DMS153 treated with DMSO at 0.1 percent for 48 hours (cell line): ENCODE measurements at regions not wholly inside any gene's neighbourhood (a gene's known extent, or its start where the extent isn't known, plus 50 kb on each side); places are given as distances from the start of the nearest gene placed in this dataset.

ENCODE experiments used
- DNase-seq: peaks from one replicate; lab custom pipeline; 2025; ENCODE audit not compliant: unreplicated experiment; lab: John Stamatoyannopoulos, UW

- no peak for DNase-seq
Observed at GRCh38 chr4:14284578-14284977, 657.1 kb upstream of the BOD1L1 start.

GRCh38 chr4:14289708-14290107 lies 662.2 kb upstream of the BOD1L1 start:
- no peak for DNase-seq

DNA sequence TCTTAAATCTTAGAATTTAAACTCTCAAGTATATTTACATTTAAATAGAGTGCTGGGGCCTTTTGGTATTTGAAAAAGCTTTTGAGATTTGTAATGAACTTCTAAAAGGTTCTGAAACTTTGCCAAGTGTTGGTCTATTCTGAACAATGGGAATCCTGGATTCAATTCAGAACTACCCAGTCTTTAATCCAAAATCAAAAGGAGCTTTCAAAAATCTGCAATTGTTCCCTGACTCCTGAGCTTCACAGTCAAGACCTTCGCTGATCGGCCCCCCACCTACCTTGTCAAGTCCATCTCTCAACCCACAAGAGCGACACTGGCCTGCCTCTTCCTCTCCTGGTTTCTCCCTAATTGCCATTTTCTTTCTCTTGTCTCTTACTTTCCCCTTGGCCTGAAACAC lies 666.1 kb upstream of the BOD1L1 start:
- no peak for DNase-seq

GRCh38 chr4:14294611-14295010 lies 667.1 kb upstream of the BOD1L1 start:
- DNase-seq: no peak

- DNase-seq: no peak
Observed at GRCh38 chr4:14299166-14299565, 671.6 kb upstream of the BOD1L1 start.

GRCh38 chr4:14302021-14302420 lies 674.5 kb upstream of the BOD1L1 start:
- DNase-seq: no peak

- no peak for DNase-seq
Observed at GRCh38 chr4:14303856-14304255, 676.3 kb upstream of the BOD1L1 start.

DNA sequence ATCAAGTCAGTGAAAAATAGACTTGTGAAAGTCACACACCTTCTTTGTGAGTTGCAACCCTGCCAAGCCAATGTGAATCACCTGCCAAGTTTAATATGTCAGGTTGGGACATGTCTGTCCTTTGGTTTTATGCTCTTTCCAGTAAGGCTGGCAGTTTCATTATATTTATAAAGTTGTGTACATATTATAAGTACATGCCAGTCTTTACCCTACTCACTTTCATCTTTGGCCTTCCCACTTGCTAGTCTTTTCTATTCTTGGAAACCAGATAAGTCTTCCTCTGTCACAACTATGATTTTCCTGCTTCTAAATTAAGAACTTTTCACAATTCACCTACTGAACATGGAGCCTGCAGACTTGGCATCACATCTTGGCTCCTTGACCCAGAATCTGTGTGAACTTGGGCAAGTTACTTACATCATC lies 680.7 kb upstream of the BOD1L1 start:
- no peak for DNase-seq

GRCh38 chr4:14309431-14309830 lies 681.9 kb upstream of the BOD1L1 start:
- DNase-seq: no peak

GRCh38 chr4:14313757-14314156 lies 686.2 kb upstream of the BOD1L1 start:
- DNase-seq: no peak

DNA sequence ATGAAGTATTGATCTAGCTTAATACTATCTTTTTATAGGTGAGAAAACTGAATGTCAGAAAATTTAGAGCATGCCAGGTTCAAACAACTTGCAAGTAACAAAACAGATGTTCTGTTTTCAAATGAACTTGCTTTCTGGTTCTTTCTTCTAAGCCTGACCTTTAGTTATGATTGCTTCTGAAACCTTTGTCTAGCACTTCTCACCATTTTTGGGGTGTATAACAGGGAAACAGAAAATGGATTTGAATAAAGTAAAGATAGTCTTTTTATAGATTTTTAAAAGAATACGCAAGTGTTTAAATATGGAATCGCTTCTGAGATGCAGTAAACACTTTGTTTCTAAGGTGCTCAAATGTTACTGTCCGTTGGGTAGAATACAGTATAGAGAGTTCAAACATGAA lies 687.2 kb upstream of the CPEB2 start:
- DNase-seq: no peak

- no peak for DNase-seq
Observed at GRCh38 chr4:14317351-14317750, 684.9 kb upstream of the CPEB2 start.

DNA sequence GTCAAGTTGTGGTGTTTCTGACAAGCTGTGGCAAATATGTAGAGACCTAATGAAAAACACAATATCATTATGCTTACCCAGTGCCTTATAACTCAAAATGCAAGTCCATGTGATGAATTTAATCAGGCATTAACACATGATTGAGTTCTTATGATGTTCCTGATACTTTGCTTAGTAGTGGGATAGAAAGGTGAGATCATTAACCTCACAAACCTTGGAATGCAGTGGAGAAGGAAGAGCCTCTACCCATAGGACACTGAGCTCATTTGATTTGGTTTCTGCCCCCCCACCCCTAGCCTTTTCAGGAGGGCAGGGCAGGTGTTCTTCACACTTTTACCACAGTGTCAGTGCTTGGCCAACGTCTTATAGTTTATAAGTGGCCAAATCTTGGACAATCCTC lies 683.6 kb upstream of the CPEB2 start:
- no peak for DNase-seq

DNA sequence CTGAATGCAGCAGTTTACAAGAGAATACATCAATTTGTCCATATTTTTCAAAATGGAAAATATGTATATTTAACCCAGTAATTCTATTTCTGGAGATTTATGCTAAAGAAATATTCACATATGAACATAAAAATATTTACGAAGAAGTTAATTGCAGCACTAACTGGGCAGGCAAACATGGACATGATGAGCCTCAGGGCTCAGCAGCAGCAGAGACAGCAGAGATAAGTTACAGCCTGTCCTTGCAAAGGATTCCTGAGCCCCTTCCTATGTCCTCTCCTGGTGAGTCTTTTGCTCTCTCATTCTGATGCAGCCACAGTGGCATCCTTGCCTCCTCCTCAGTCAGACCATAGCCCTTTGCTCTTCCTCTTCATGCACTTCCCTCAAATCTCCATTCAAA lies 680.6 kb upstream of the CPEB2 start:
- no peak for DNase-seq

- DNase-seq: no peak
Observed at GRCh38 chr4:14323191-14323590, 679.1 kb upstream of the CPEB2 start.

- DNase-seq: no peak
Observed at GRCh38 chr4:14329228-14329627, 673.1 kb upstream of the CPEB2 start.

GRCh38 chr4:14333616-14334015 lies 668.7 kb upstream of the CPEB2 start:
- no peak for DNase-seq

- DNase-seq: no peak
Observed at GRCh38 chr4:14334166-14334565, 668.1 kb upstream of the CPEB2 start.

GRCh38 chr4:14335872-14336271 lies 666.4 kb upstream of the CPEB2 start:
- no peak for DNase-seq

GRCh38 chr4:14336656-14337055 lies 665.6 kb upstream of the CPEB2 start:
- no peak for DNase-seq

DNA sequence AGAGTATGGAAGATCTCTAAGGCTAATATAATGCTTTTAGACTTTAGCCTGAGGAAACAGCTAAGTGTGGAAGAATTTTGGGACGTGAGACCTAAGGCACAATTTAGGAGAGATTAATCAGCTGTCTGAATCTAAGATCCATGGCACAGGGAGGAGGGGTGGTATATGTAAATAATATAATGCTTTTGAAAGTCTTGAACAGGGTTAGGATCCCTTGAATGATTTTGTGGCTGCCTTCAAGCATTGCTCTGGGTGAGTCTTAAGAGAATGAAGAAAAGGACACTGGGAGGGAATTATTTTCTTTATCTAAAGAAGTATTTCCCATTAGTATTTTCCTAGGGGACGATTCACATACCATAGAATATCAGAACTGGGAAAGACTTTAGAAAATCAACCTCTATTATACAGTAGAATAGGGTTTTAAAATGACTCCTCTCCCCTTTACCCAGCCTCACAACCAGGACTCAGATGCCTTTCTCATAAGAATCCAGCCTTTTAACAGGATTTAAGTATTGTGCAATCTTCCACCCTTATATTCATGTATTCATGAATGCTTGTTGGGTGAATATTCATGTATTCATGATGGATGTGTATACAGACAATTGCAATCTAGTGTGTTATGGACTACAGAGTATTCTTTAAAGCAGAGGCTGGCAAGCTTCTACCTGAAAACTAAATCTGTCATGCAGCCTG lies 664.2 kb upstream of the CPEB2 start:
- no peak for DNase-seq

GRCh38 chr4:14338585-14339265 lies 663.6 kb upstream of the CPEB2 start:
- no peak for DNase-seq

DNA sequence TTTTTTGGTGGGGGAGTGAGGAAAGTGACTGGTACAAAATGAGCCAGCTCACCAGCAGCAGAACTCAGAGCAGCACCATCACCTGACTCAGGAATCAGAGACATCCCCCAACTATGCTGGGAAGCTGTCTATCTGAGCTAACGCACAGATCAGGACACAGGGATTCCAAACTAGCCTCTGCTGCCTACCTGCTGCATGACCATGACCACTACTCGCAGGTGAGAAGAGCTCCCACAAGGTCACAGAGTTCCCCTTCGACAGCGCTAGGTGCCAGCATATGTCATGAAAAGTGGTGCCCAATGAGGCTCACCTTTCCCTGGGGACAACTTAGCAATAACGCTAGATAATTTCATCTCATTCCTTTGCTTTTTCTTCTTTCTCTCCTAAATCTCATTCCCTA lies 662.6 kb upstream of the CPEB2 start:
- no peak for DNase-seq
